ENCODE measurements at regions not wholly inside any gene's neighbourhood (a gene's known extent, or its start where the extent isn't known, plus 50 kb on each side); places are given as distances from the start of the nearest gene placed in this dataset.

DNA sequence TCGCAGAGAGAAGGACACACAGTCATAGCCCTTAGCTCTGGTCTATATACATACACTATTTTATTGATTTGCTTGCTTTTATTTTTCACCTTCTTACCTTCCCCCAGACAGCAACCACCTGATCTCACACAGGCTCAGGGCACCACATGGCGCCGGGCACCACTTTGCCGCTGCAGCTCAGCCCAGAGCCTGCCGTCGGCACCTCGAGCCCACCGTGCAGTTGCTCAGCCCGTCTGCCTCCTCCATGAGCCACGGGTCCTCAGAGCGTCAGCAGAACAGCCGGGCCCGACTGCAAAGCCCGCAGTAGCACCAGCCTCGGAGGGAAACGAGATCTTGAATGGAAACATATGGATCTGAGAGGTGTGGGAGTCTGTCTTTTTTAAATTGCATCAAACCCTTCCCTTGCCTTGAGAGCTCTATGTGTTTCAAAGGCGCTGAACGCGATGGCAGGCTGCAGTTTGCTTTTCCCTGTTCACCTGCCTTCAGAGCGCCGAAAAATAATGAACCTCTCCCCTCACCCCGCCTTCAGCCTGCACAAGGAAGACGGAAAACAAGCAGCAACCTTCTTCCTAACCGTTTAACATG lies 505.4 kb downstream of the MN1 start:
- no peak overlapping the region for H2BK20ac ChIP-seq (ENCODE audit: low read depth, low read length, poor library complexity, severe bottlenecking)
- no CpG with 5 or more reads among the region's 24 CpGs for WGBS (ENCODE audit: extremely low coverage, insufficient read length, low lambda C conversion rate)
- no peaks in the 10 kb centered on the region for H3K79me1 ChIP-seq (ENCODE audit: insufficient read depth, low read depth, low read length, poor library complexity, severe bottlenecking)
- no peak overlapping the region for H4K5ac ChIP-seq (ENCODE audit: insufficient read length, low read depth, low read length)
- no peak overlapping the region for H3K23ac ChIP-seq (ENCODE audit: insufficient read length, low read depth, low read length)
- no peak overlapping the region for H3K27ac ChIP-seq (ENCODE audit: insufficient read length, low read depth, low read length)
- H2AK5ac ChIP-seq (ENCODE audit: insufficient read length, low read length): no peak overlapping the region
- H3K4ac ChIP-seq (ENCODE audit: low read depth, low read length): no peak overlapping the region
- Mint-ChIP-seq H3K27ac (no peak overlapping the region), H3K4me1 (peaks cover 23 to 52% of the 10 kb centered on the region in 2 experiments), H3K4me3 (no peak overlapping the region), H3K9me3 (no peaks in the 10 kb centered on the region; a peak in 1 of 5 replicates), H3K36me3 (ENCODE audit: insufficient read depth in 1 of 3, low read depth in 3 of 3) (no peaks in the 10 kb centered on the region), H3K27me3 (ENCODE audit: low read depth) (peaks cover 15% of the 10 kb centered on the region)
- no peaks in the 10 kb centered on the region for H3K79me2 ChIP-seq (ENCODE audit: insufficient read depth, low read length)
- H2BK12ac ChIP-seq (ENCODE audit: insufficient read length, low read depth, low read length): no peak overlapping the region
- H3K18ac ChIP-seq (ENCODE audit: insufficient read length, low read depth, low read length): no peak overlapping the region
- H4K20me1 ChIP-seq (ENCODE audit: control insufficient read depth, insufficient read depth, insufficient read length): no peaks in the 10 kb centered on the region
- no peak overlapping the region for H2BK5ac ChIP-seq (ENCODE audit: insufficient read length, low read length)
- H3K14ac ChIP-seq (ENCODE audit: insufficient read depth, low read length): no peak overlapping the region
- H2BK15ac ChIP-seq (ENCODE audit: low read depth, low read length): no peak overlapping the region
- peaks cover 2% of the 10 kb centered on the region for H3K23me2 ChIP-seq (ENCODE audit: insufficient read length, low read depth, low read length, poor library complexity, severe bottlenecking)
- no peak overlapping the region for H3K4me2 ChIP-seq (ENCODE audit: insufficient read depth, insufficient read length, low read length)
- H2AFZ ChIP-seq (ENCODE audit: low read length): no peak overlapping the region
- H3K9ac ChIP-seq (ENCODE audit: extremely low read depth, insufficient read length, low read length): no peak overlapping the region
- no peak for DNase-seq
- H3T11ph ChIP-seq (ENCODE audit: low read length): no peak overlapping the region
- H3K56ac ChIP-seq (ENCODE audit: insufficient read length, low read depth, low read length): no peak overlapping the region
- no peak overlapping the region for H4K8ac ChIP-seq (replicated peaks; ENCODE audit: insufficient read length, low read depth, low read length)
- H3K9me3 ChIP-seq (ENCODE audit: control insufficient read depth, low read depth, low read length): no peaks in the 10 kb centered on the region
- no peak overlapping the region for H2BK120ac ChIP-seq (ENCODE audit: low read depth, low read length, poor library complexity, severe bottlenecking)
- no peaks in the 10 kb centered on the region for H3K27me3 ChIP-seq (ENCODE audit: insufficient read depth, low read length)
- TF ChIP-seq, protein P1, sequence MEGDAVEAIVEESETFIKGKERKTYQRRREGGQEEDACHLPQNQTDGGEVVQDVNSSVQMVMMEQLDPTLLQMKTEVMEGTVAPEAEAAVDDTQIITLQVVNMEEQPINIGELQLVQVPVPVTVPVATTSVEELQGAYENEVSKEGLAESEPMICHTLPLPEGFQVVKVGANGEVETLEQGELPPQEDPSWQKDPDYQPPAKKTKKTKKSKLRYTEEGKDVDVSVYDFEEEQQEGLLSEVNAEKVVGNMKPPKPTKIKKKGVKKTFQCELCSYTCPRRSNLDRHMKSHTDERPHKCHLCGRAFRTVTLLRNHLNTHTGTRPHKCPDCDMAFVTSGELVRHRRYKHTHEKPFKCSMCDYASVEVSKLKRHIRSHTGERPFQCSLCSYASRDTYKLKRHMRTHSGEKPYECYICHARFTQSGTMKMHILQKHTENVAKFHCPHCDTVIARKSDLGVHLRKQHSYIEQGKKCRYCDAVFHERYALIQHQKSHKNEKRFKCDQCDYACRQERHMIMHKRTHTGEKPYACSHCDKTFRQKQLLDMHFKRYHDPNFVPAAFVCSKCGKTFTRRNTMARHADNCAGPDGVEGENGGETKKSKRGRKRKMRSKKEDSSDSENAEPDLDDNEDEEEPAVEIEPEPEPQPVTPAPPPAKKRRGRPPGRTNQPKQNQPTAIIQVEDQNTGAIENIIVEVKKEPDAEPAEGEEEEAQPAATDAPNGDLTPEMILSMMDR (conservative IDR thresholded peaks at IDR 0.05): no peak
- H4K91ac ChIP-seq (ENCODE audit: insufficient read length, low read depth, low read length): no peak overlapping the region
- H3K4me1 ChIP-seq (ENCODE audit: insufficient read depth, low read length): peaks cover 2% of the 10 kb centered on the region
